Neural progenitor cell (in vitro differentiated cells): ENCODE measurements at regions not wholly inside any gene's neighbourhood (a gene's known extent, or its start where the extent isn't known, plus 50 kb on each side); places are given as distances from the start of the nearest gene placed in this dataset.

Experiments
- DNase-seq: peaks from one replicate; pipeline ENCODE4 v3.0.0-alpha.2; 2016; ENCODE audit warnings: low spot score
- H2AFZ ChIP-seq: fragments of 200-600 bp; sonication (generic); replicated peaks from 2 replicates; pipeline ENCODE4 v1.6.1; 2016; ENCODE audit warnings: antibody characterized with exemption
- H3F3A ChIP-seq: fragments of 200-600 bp; sonication (generic); 2 replicates; pipeline ENCODE4 v1.6.1; 2016; ENCODE audit warnings: antibody characterized with exemption, low read depth
- H3K27ac ChIP-seq: fragments of 200-600 bp; sonication (generic); 2 replicates; pipeline ENCODE4 v1.5.1; 2016; ENCODE audit warnings: mild to moderate bottlenecking
- H3K27me3 ChIP-seq: fragments of 200-600 bp; sonication (generic); 2 replicates; pipeline ENCODE4 v1.6.1; 2016; ENCODE audit warnings: mild to moderate bottlenecking, moderate library complexity
- H3K36me3 ChIP-seq: fragments of 200-600 bp; sonication (generic); 2 replicates; pipeline ENCODE4 v1.5.1; 2016
- H3K4me1 ChIP-seq: fragments of 200-600 bp; sonication (generic); 2 replicates; pipeline ENCODE4 v1.6.1; 2016; ENCODE audit warnings: mixed run types
- H3K4me2 ChIP-seq: fragments of 200-600 bp; sonication (generic); 2 replicates; pipeline ENCODE4 v1.6.1; 2016
- H3K4me3 ChIP-seq: fragments of 200-600 bp; sonication (generic); 2 replicates; pipeline ENCODE4 v1.5.1; 2016
- H3K79me2 ChIP-seq: fragments of 200-600 bp; sonication (generic); 2 replicates; pipeline ENCODE4 v1.6.1; 2016; ENCODE audit warnings: low read depth
- H3K9ac ChIP-seq: fragments of 200-600 bp; sonication (generic); 2 replicates; pipeline ENCODE4 v1.6.1; 2016
- H3K9me3 ChIP-seq: fragments of 200-600 bp; sonication (generic); 2 replicates; pipeline ENCODE4 v1.5.1; 2016; ENCODE audit warnings: low read depth
- H4K20me1 ChIP-seq: fragments of 200-600 bp; sonication (generic); 2 replicates; pipeline ENCODE4 v1.6.1; 2016; ENCODE audit warnings: low read depth
- H3K27ac Mint-ChIP-seq: 3 replicates; pipeline ENCODE4 v1.8.0; 2021; ENCODE audit warnings: mixed read lengths
- H3K27me3 Mint-ChIP-seq: 2 replicates; pipeline ENCODE4 v1.8.0; 2022; ENCODE audit warnings: low read depth, mild to moderate bottlenecking, inconsistent platforms, moderate library complexity, mixed read lengths; ENCODE audit not compliant: insufficient read depth
- H3K36me3 Mint-ChIP-seq: 3 replicates; pipeline ENCODE4 v1.8.0; 2021; ENCODE audit warnings: mixed read lengths
- H3K4me1 Mint-ChIP-seq: 3 replicates; pipeline ENCODE4 v1.8.0; 2021; ENCODE audit warnings: mixed read lengths
- H3K4me3 Mint-ChIP-seq: 3 replicates; pipeline ENCODE4 v1.8.0; 2021; ENCODE audit warnings: mild to moderate bottlenecking, moderate library complexity, mixed read lengths
- H3K9me3 Mint-ChIP-seq: 3 replicates; pipeline ENCODE4 v1.8.0; 2020; ENCODE audit warnings: mixed read lengths
- EZH2 ChIP-seq: fragments of 200-600 bp; sonication (generic); IDR thresholded peaks from 2 replicates; pipeline ENCODE4 v1.6.1; 2017; ENCODE audit warnings: antibody characterized with exemption, mild to moderate bottlenecking, moderate library complexity
- EZH2phosphoT487 ChIP-seq: fragments of 200-600 bp; sonication (generic); IDR thresholded peaks from 2 replicates; pipeline ENCODE4 v1.6.1; 2017; ENCODE audit warnings: antibody characterized with exemption
- TF ChIP-seq, protein P1 (sequence below): fragments of 200-600 bp; sonication (generic); IDR thresholded peaks from 2 replicates; pipeline ENCODE4 v1.5.1; 2017; ENCODE audit warnings: antibody characterized with exemption, mild to moderate bottlenecking

DNA sequence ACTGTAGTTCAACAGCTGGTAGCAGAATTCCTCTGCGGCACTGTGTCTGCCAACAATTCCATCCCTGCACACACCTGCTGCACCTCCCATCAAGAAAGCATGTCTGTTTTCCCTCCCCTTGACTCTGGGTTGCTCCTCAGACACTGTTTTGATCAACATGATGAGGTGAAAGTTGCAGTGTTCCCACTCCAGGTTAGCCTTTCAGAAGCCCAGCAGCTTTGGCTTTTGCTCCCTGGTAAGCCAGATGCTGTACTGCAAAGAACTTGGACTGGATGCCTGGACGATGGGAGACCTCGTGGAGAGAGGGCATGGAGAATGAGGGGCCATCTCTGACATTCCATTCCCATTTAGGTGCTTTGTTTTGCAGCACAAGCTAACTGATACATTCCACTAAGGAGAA lies 79.1 kb upstream of the MAFB start:
- H3K27ac Mint-ChIP-seq = no peak overlapping the region
- H3K9me3 Mint-ChIP-seq = no peaks in the 10 kb centered on the region
- no peaks in the 10 kb centered on the region for H3K36me3 Mint-ChIP-seq
- Histone ChIP-seq H3K4me2 (no peak overlapping the region), H3K4me3 (no peak overlapping the region), H3K4me1 (peaks cover 10% of the 10 kb centered on the region), H3K9ac (no peak overlapping the region), H3K9me3 (no peaks in the 10 kb centered on the region), H3K79me2 (no peaks in the 10 kb centered on the region), H4K20me1 (no peaks in the 10 kb centered on the region), H3K27ac (no peak overlapping the region), H3K27me3 (no peaks in the 10 kb centered on the region), H2AFZ (no peak overlapping the region), H3F3A (no peaks in the 10 kb centered on the region), H3K36me3 (no peaks in the 10 kb centered on the region)
- no peak for DNase-seq
- peaks cover 3% of the 10 kb centered on the region for H3K27me3 Mint-ChIP-seq
- TF ChIP-seq EZH2 (no peak), EZH2phosphoT487 (no peak)
- TF ChIP-seq, protein P1, sequence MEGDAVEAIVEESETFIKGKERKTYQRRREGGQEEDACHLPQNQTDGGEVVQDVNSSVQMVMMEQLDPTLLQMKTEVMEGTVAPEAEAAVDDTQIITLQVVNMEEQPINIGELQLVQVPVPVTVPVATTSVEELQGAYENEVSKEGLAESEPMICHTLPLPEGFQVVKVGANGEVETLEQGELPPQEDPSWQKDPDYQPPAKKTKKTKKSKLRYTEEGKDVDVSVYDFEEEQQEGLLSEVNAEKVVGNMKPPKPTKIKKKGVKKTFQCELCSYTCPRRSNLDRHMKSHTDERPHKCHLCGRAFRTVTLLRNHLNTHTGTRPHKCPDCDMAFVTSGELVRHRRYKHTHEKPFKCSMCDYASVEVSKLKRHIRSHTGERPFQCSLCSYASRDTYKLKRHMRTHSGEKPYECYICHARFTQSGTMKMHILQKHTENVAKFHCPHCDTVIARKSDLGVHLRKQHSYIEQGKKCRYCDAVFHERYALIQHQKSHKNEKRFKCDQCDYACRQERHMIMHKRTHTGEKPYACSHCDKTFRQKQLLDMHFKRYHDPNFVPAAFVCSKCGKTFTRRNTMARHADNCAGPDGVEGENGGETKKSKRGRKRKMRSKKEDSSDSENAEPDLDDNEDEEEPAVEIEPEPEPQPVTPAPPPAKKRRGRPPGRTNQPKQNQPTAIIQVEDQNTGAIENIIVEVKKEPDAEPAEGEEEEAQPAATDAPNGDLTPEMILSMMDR = no peak
- H3K4me1 Mint-ChIP-seq = peaks cover 3% of the 10 kb centered on the region
- no peak overlapping the region for H3K4me3 Mint-ChIP-seq

DNA sequence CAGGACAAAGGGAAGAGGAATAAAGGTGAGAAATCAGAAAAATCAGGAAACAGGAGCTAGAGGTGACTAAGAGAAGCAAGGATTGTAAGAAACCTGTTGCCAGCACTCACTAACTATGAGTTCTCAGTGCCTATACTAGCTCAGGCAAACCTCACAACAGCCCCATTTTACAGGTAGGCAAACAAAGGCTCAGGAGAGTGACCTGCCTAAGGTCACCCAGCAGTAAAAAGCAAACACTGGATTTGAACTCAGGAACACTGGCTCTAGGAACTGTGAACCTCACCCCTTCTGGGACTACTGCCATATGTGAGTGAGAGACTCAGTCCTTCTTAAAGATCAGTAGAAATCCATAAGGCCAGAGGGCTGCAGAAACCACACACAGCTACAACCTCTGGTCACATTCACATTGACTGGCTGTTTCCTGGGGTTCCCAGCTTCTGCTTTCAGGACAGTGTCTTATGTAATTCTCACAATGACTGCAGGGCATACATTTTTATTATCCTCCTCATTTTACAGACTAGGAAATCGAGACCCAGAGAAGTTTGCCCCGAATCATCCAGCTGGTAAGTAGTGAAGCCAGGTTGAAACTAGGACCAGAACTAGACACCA lies 80.7 kb upstream of the MAFB start:
- H3K4me1 ChIP-seq = peaks cover under 1% of the 10 kb centered on the region
- peaks cover 3% of the 10 kb centered on the region for H3K27me3 Mint-ChIP-seq

DNA sequence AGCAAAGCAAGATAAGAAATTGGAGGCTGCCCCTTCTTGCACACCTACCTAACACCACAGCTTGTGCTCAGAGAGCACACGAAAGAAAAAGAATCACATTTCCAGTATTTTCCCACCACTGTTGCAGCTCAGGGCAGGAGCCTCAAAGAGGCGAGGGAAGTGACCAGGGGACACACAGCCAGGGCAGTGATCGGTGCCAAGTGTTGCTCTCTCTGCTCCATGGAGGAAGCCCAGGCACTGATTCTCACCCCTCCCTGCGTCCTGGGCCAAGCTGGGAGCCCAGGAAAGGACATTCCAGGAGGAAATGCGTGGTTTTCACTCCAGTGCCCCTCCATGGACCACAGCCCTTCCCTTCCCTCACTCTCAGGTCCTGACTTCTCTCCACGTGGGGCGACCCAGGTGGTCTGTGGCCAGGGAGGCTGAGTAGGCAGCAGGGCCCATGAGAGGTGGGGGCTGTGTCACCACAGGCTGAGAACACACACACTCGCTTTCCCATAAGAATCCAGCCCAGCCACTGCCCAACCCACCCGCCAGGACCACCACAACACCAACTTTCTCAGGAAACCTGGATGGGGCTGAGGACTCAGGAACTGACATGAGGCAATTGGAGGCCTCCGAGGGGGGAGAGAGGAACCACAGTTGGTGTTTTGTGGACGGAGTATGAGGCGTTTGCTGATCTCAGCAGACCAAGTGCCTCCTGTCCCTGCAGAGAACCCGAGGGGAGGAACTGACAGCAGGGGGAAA lies 81.7 kb upstream of the MAFB start:
- H4K20me1 ChIP-seq = no peaks in the 10 kb centered on the region
- no peak overlapping the region for H3K27ac ChIP-seq
- H3K4me1 Mint-ChIP-seq = peaks cover 3% of the 10 kb centered on the region
- no peaks in the 10 kb centered on the region for H3K79me2 ChIP-seq
- H3K4me2 ChIP-seq = no peak overlapping the region
- H2AFZ ChIP-seq = no peak overlapping the region
- no peaks in the 10 kb centered on the region for H3K9me3 Mint-ChIP-seq
- no peaks in the 10 kb centered on the region for H3K36me3 Mint-ChIP-seq
- no peaks in the 10 kb centered on the region for H3K36me3 ChIP-seq
- H3K9me3 ChIP-seq = no peaks in the 10 kb centered on the region
- no peaks in the 10 kb centered on the region for H3K4me1 ChIP-seq
- no peaks in the 10 kb centered on the region for H3K27me3 ChIP-seq
- no peak overlapping the region for H3K4me3 ChIP-seq
- H3K4me3 Mint-ChIP-seq = no peak overlapping the region
- H3K27me3 Mint-ChIP-seq = peaks cover 5% of the 10 kb centered on the region
- DNase-seq = no peak
- H3K27ac Mint-ChIP-seq = no peak overlapping the region
- H3F3A ChIP-seq = no peaks in the 10 kb centered on the region
- no peak for TF ChIP-seq EZH2
- no peak for TF ChIP-seq EZH2phosphoT487
- TF ChIP-seq, protein P1 = no peak
- H3K9ac ChIP-seq = no peak overlapping the region

More for the DNA sequence above, 80.7 kb upstream of the MAFB start:
- DNase-seq = no peak
- no peak overlapping the region for H3K27ac Mint-ChIP-seq
- no peak overlapping the region for H3K27ac ChIP-seq
- TF ChIP-seq, protein P1 = no peak
- no peak for TF ChIP-seq EZH2phosphoT487
- TF ChIP-seq EZH2 = no peak
- no peak overlapping the region for H2AFZ ChIP-seq
- no peak overlapping the region for H3K9ac ChIP-seq
- H3K4me2 ChIP-seq = no peak overlapping the region
- no peaks in the 10 kb centered on the region for H3K36me3 ChIP-seq
- H3K9me3 ChIP-seq = no peaks in the 10 kb centered on the region
- H3K4me3 Mint-ChIP-seq = no peak overlapping the region
- H3K79me2 ChIP-seq = no peaks in the 10 kb centered on the region
- H3K36me3 Mint-ChIP-seq = no peaks in the 10 kb centered on the region
- H3K4me3 ChIP-seq = no peak overlapping the region
- H3K4me1 Mint-ChIP-seq = peaks cover 3% of the 10 kb centered on the region
- no peaks in the 10 kb centered on the region for H4K20me1 ChIP-seq
- no peaks in the 10 kb centered on the region for H3F3A ChIP-seq
- H3K9me3 Mint-ChIP-seq = no peaks in the 10 kb centered on the region
- no peaks in the 10 kb centered on the region for H3K27me3 ChIP-seq
